ENCODE measurements at regions not wholly inside any gene's neighbourhood (a gene's known extent, or its start where the extent isn't known, plus 50 kb on each side); places are given as distances from the start of the nearest gene placed in this dataset.

GRCh38 chr14:38848243-38848935 lies 254.6 kb downstream of the SEC23A start:
- DNase-seq (ENCODE audit: low read depth in 2 of 2): no peak

GRCh38 chr14:38847161-38847560 lies 255.9 kb downstream of the SEC23A start:
- no peak for DNase-seq (ENCODE audit: low read depth in 2 of 2)

GRCh38 chr14:38839694-38840365 lies 263.2 kb downstream of the SEC23A start:
- peak in 1 of 2 donors; percentile 84 for DNase-seq (ENCODE audit: low read depth in 2 of 2)

- no peak for DNase-seq (ENCODE audit: low read depth in 2 of 2)
Measured at GRCh38 chr14:38838979-38839323, 264.1 kb downstream of the SEC23A start.

GRCh38 chr14:38838049-38838978 lies 264.7 kb downstream of the SEC23A start:
- DNase-seq (ENCODE audit: low read depth in 2 of 2): no peak

GRCh38 chr14:38837343-38838048 lies 265.5 kb downstream of the SEC23A start:
- no peak for DNase-seq (ENCODE audit: low read depth in 2 of 2)

- DNase-seq (ENCODE audit: low read depth in 2 of 2): no peak
Measured at GRCh38 chr14:38836539-38836938, 266.5 kb downstream of the SEC23A start.

GRCh38 chr14:38835874-38836273 lies 267.2 kb downstream of the SEC23A start:
- DNase-seq (ENCODE audit: low read depth in 2 of 2): no peak

- no peak for DNase-seq (ENCODE audit: low read depth in 2 of 2)
Measured at GRCh38 chr14:38828183-38828827, 274.7 kb downstream of the SEC23A start.

- no peak for DNase-seq (ENCODE audit: low read depth in 2 of 2)
Measured at GRCh38 chr14:38824706-38825105, 278.3 kb downstream of the SEC23A start.

GRCh38 chr14:38818555-38818954 lies 284.5 kb downstream of the SEC23A start:
- DNase-seq (ENCODE audit: low read depth in 2 of 2): no peak

- DNase-seq (ENCODE audit: low read depth in 2 of 2): no peak
Measured at GRCh38 chr14:38808734-38809455, 294.1 kb downstream of the SEC23A start.

GRCh38 chr14:38799671-38800070 lies 303.4 kb downstream of the SEC23A start:
- no peak for DNase-seq (ENCODE audit: low read depth in 2 of 2)

GRCh38 chr14:38794677-38795076 lies 308.4 kb downstream of the SEC23A start:
- DNase-seq (ENCODE audit: low read depth in 2 of 2): no peak

GRCh38 chr14:38791862-38792261 lies 311.2 kb downstream of the SEC23A start:
- DNase-seq (ENCODE audit: low read depth in 2 of 2): no peak

GRCh38 chr14:38790916-38791315 lies 312.1 kb downstream of the SEC23A start:
- DNase-seq (ENCODE audit: low read depth in 2 of 2): no peak

- no peak for DNase-seq (ENCODE audit: low read depth in 2 of 2)
Measured at GRCh38 chr14:38789805-38790204, 313.2 kb downstream of the SEC23A start.

GRCh38 chr14:38788060-38788459 lies 315.0 kb downstream of the SEC23A start:
- DNase-seq (ENCODE audit: low read depth in 2 of 2): no peak

- DNase-seq (ENCODE audit: low read depth in 2 of 2): no peak
Measured at GRCh38 chr14:38786921-38787320, 316.1 kb downstream of the SEC23A start.

GRCh38 chr14:38777401-38777800 lies 325.6 kb downstream of the SEC23A start:
- DNase-seq (ENCODE audit: low read depth in 2 of 2): no peak

Measured in dermis microvascular lymphatic vessel endothelial cell (primary cell).